Hepatocyte (in vitro differentiated cells): ENCODE measurements at regions not wholly inside any gene's neighbourhood (a gene's known extent, or its start where the extent isn't known, plus 50 kb on each side); places are given as distances from the start of the nearest gene placed in this dataset.
A peak's percentile ranks its signal among the peaks of the same experiment; 100 is the strongest.

ENCODE experiments used
- DNase-seq: peaks from one replicate; pipeline ENCODE4 v3.0.0-alpha.2; 2016; ENCODE audit warnings: low spot score
- H2AFZ ChIP-seq: fragments of 200-600 bp; sonication (generic); 2 replicates; pipeline ENCODE4 v1.6.0; 2016; ENCODE audit warnings: antibody characterized with exemption, mild to moderate bottlenecking
- H3K27ac ChIP-seq: fragments of 200-600 bp; sonication (generic); 2 replicates; pipeline ENCODE4 v1.5.1; 2016; ENCODE audit warnings: mild to moderate bottlenecking
- H3K27me3 ChIP-seq: fragments of 200-600 bp; sonication (generic); 2 replicates; pipeline ENCODE4 v1.6.1; 2016
- H3K36me3 ChIP-seq: fragments of 200-600 bp; sonication (generic); replicated peaks from 2 replicates; pipeline ENCODE4 v1.5.1; 2016; ENCODE audit warnings: low read depth; ENCODE audit not compliant: insufficient read depth
- H3K4me1 ChIP-seq: fragments of 200-600 bp; sonication (generic); 2 replicates; pipeline ENCODE4 v1.5.1; 2016; ENCODE audit warnings: mild to moderate bottlenecking, moderate library complexity; ENCODE audit not compliant: insufficient read depth
- H3K4me2 ChIP-seq: fragments of 200-600 bp; sonication (generic); 2 replicates; pipeline ENCODE4 v1.6.0; 2016
- H3K4me3 ChIP-seq: fragments of 200-600 bp; sonication (generic); 2 replicates; pipeline ENCODE4 v1.5.1; 2016; ENCODE audit warnings: mild to moderate bottlenecking
- H3K79me2 ChIP-seq: fragments of 200-600 bp; sonication (generic); 2 replicates; pipeline ENCODE4 v1.6.0; 2017; ENCODE audit warnings: mild to moderate bottlenecking
- H3K9me2 ChIP-seq: fragments of 200-600 bp; sonication (generic); replicated peaks from 2 replicates; pipeline ENCODE4 v1.6.0; 2017; ENCODE audit warnings: mild to moderate bottlenecking; ENCODE audit not compliant: insufficient read depth
- H3K9me3 ChIP-seq: fragments of 200-600 bp; sonication (generic); 2 replicates; pipeline ENCODE4 v1.5.1; 2016; ENCODE audit warnings: low read depth, mild to moderate bottlenecking
- H4K20me1 ChIP-seq: fragments of 200-600 bp; sonication (generic); 2 replicates; pipeline ENCODE4 v1.6.0; 2016; ENCODE audit warnings: mild to moderate bottlenecking; ENCODE audit not compliant: insufficient read depth, poor library complexity, severe bottlenecking
- CTCF ChIP-seq: fragments of 200-600 bp; sonication (generic); IDR thresholded peaks from 2 replicates; pipeline ENCODE4 v1.5.1; 2016; ENCODE audit warnings: antibody characterized with exemption, mild to moderate bottlenecking; ENCODE audit not compliant: poor library complexity
- EZH2 ChIP-seq: fragments of 200-600 bp; sonication (generic); IDR thresholded peaks from 2 replicates; pipeline ENCODE4 v1.6.1; 2016; ENCODE audit warnings: antibody characterized with exemption, mild to moderate bottlenecking, borderline replicate concordance
- EZH2phosphoT487 ChIP-seq: fragments of 200-600 bp; sonication (generic); IDR thresholded peaks from one replicate; pipeline ENCODE4 v1.6.1; 2018; ENCODE audit warnings: antibody characterized with exemption, mild to moderate bottlenecking, low read depth, moderate library complexity; ENCODE audit not compliant: unreplicated experiment, severe bottlenecking
- WGBS: methylation state at CpG from one replicate; pipeline ENCODE4 v1.1.6; 2016; ENCODE audit warnings: low lambda C conversion rate; ENCODE audit errors: missing lambda C conversion rate; 5-methylcytosine and 5-hydroxymethylcytosine counted together

- H2AFZ ChIP-seq = no peak overlapping the region
- TF ChIP-seq EZH2phosphoT487 (no peak), CTCF (no peak), EZH2 (no peak)
- H3K4me2 ChIP-seq = no peak overlapping the region
- no peaks in the 10 kb centered on the region for H3K79me2 ChIP-seq
- H3K4me3 ChIP-seq = no peak overlapping the region
- H3K27me3 ChIP-seq = no peaks in the 10 kb centered on the region
- H3K4me1 ChIP-seq = no peaks in the 10 kb centered on the region
- peak; percentile 48 for DNase-seq
- H3K36me3 ChIP-seq = no peaks in the 10 kb centered on the region
- no peaks in the 10 kb centered on the region for H4K20me1 ChIP-seq
- no peaks in the 10 kb centered on the region for H3K9me2 ChIP-seq
- H3K27ac ChIP-seq = no peak overlapping the region
- no peaks in the 10 kb centered on the region for H3K9me3 ChIP-seq
- 72% methylated on average over 3 of the region's 3 CpGs for WGBS
Observed at GRCh38 chr18:51890762-51891161, 449.2 kb upstream of the DCC start.

- Histone ChIP-seq H3K27me3 (no peaks in the 10 kb centered on the region), H3K36me3 (no peaks in the 10 kb centered on the region), H3K9me2 (no peaks in the 10 kb centered on the region), H4K20me1 (no peaks in the 10 kb centered on the region), H2AFZ (no peak overlapping the region), H3K4me2 (no peak overlapping the region), H3K27ac (no peak overlapping the region), H3K9me3 (no peaks in the 10 kb centered on the region), H3K79me2 (no peaks in the 10 kb centered on the region), H3K4me3 (no peak overlapping the region), H3K4me1 (no peaks in the 10 kb centered on the region)
- TF ChIP-seq EZH2 (no peak), CTCF (no peak), EZH2phosphoT487 (no peak)
- no peak for DNase-seq
- 71% methylated on average over 1 of the region's 1 CpG for WGBS
Observed at GRCh38 chr18:51891876-51892275, 448.1 kb upstream of the DCC start.

- 81% methylated on average over 6 of the region's 6 CpGs for WGBS
- no peaks in the 10 kb centered on the region for H3K36me3 ChIP-seq
- no peaks in the 10 kb centered on the region for H3K9me3 ChIP-seq
- no peaks in the 10 kb centered on the region for H3K4me1 ChIP-seq
- H3K9me2 ChIP-seq = no peaks in the 10 kb centered on the region
- no peak overlapping the region for H3K27ac ChIP-seq
- peak; percentile 11 for DNase-seq
- no peaks in the 10 kb centered on the region for H3K27me3 ChIP-seq
- no peak overlapping the region for H3K4me3 ChIP-seq
- no peak overlapping the region for H3K4me2 ChIP-seq
- TF ChIP-seq EZH2phosphoT487 (no peak), EZH2 (no peak), CTCF (no peak)
- H2AFZ ChIP-seq = no peak overlapping the region
- H4K20me1 ChIP-seq = no peaks in the 10 kb centered on the region
- no peaks in the 10 kb centered on the region for H3K79me2 ChIP-seq
Observed at GRCh38 chr18:51897884-51898283, 442.1 kb upstream of the DCC start.
